NCI-H2227 treated with DMSO at 0.1 percent for 48 hours (cell line): ENCODE measurements at regions not wholly inside any gene's neighbourhood (a gene's known extent, or its start where the extent isn't known, plus 50 kb on each side); places are given as distances from the start of the nearest gene placed in this dataset.

Experiments
- DNase-seq: peaks from one replicate; lab custom pipeline; 2025; lab: John Stamatoyannopoulos, UW

- no peak for DNase-seq
These were observed 623.0 kb upstream of the CHORDC1 start for GRCh38 chr11:90845799-90846198.

GRCh38 chr11:90845126-90845525, 622.3 kb upstream of the CHORDC1 start:
- no peak for DNase-seq

GRCh38 chr11:90844041-90844440, 621.2 kb upstream of the CHORDC1 start:
- DNase-seq, result no peak

- DNase-seq, result no peak
These were observed 619.8 kb upstream of the CHORDC1 start for GRCh38 chr11:90842681-90843080.

GRCh38 chr11:90840071-90840470, 617.2 kb upstream of the CHORDC1 start:
- DNase-seq, result no peak

GRCh38 chr11:90836031-90836430, 613.2 kb upstream of the CHORDC1 start:
- DNase-seq, result no peak

GRCh38 chr11:90823446-90823845, 600.6 kb upstream of the CHORDC1 start:
- no peak for DNase-seq

GRCh38 chr11:90822996-90823395, 600.1 kb upstream of the CHORDC1 start:
- no peak for DNase-seq

- DNase-seq, result no peak
These were observed 595.4 kb upstream of the CHORDC1 start for GRCh38 chr11:90818196-90818745.

- DNase-seq, result no peak
These were observed 586.7 kb upstream of the CHORDC1 start for GRCh38 chr11:90809581-90809980.

GRCh38 chr11:90805172-90805571, 582.3 kb upstream of the CHORDC1 start:
- no peak for DNase-seq

GRCh38 chr11:90803831-90804230, 581.0 kb upstream of the CHORDC1 start:
- DNase-seq, result no peak

GRCh38 chr11:90803366-90803765, 580.5 kb upstream of the CHORDC1 start:
- no peak for DNase-seq

- no peak for DNase-seq
These were observed 575.9 kb upstream of the CHORDC1 start for GRCh38 chr11:90798769-90799168.

- DNase-seq, result no peak
These were observed 572.9 kb upstream of the CHORDC1 start for GRCh38 chr11:90795746-90796145.

- DNase-seq, result no peak
These were observed 566.1 kb upstream of the CHORDC1 start for GRCh38 chr11:90788961-90789360.

GRCh38 chr11:90784241-90784814, 561.5 kb upstream of the CHORDC1 start:
- no peak for DNase-seq

- no peak for DNase-seq
These were observed 560.3 kb upstream of the CHORDC1 start for GRCh38 chr11:90783111-90783510.

GRCh38 chr11:90779098-90779497, 556.2 kb upstream of the CHORDC1 start:
- DNase-seq, result no peak

GRCh38 chr11:90775567-90776165, 552.8 kb upstream of the CHORDC1 start:
- no peak for DNase-seq

GRCh38 chr11:90774727-90775566, 552.1 kb upstream of the CHORDC1 start:
- DNase-seq, result no peak

GRCh38 chr11:90770007-90770406, 547.2 kb upstream of the CHORDC1 start:
- DNase-seq, result no peak

- no peak for DNase-seq
These were observed 543.3 kb upstream of the CHORDC1 start for GRCh38 chr11:90766121-90766520.
